Omental fat pad (tissue), 3 donors: ENCODE measurements at regions not wholly inside any gene's neighbourhood (a gene's known extent, or its start where the extent isn't known, plus 50 kb on each side); places are given as distances from the start of the nearest gene placed in this dataset.

Source experiments
- ATAC-seq: fragments of 150-250 bp; one replicate; pipeline ENCODE4 v1.9.1; 2016; ENCODE audit warnings: mild to moderate bottlenecking, moderate library complexity; ENCODE audit not compliant: low FRiP score
- DNase-seq: peaks from one replicate; pipeline ENCODE4 v3.0.0-alpha.2; 2019; ENCODE audit warnings: low spot score
- CTCF ChIP-seq, 3 donors: fragments of 450-650 bp; IDR thresholded peaks; one replicate each; pipeline ENCODE4 v1.5.1; 2016 to 2017; ENCODE audit warnings: antibody characterized with exemption in 3 of 3, mild to moderate bottlenecking in 3 of 3, moderate library complexity in 2 of 3

- DNase-seq (no peak), ATAC-seq (no peak)
- TF ChIP-seq CTCF (IDR thresholded peaks at IDR 0.05), result no peak
Measured at GRCh38 chr1:90650401-90650800, 66.7 kb downstream of the BARHL2 start.

GRCh38 chr1:90640325-90640724 is 76.8 kb downstream of the BARHL2 start:
- ATAC-seq, result no peak
- no peak for TF ChIP-seq CTCF (IDR thresholded peaks at IDR 0.05)
- DNase-seq, result no peak

- TF ChIP-seq CTCF (IDR thresholded peaks at IDR 0.05), result no peak
- no peak for ATAC-seq
- DNase-seq, result no peak
Measured at GRCh38 chr1:90622666-90623065, 94.4 kb downstream of the BARHL2 start.

- ATAC-seq, result no peak
- no peak for TF ChIP-seq CTCF (IDR thresholded peaks at IDR 0.05)
- no peak for DNase-seq
Measured at GRCh38 chr1:90621986-90622385, 95.1 kb downstream of the BARHL2 start.

DNA sequence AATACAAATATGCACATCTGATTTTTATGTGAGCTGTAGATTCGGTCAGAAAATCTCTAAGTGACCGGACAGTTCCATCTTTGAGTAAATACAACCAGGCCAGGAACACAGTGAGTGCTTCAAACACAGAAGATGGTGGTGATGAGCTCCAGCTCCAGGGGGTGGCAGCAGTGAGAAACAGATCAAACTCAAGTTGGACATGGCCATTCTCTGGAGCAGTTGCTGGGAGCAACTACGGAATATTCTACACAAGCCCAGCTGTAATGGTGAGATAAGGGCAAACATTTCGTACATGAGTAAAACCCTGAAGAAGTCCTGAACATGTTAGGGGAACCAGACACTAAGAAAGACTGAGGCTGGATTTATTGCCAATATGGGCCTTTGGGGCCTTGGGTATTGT is 100.7 kb downstream of the BARHL2 start:
- ATAC-seq (no peak), DNase-seq (no peak)
- TF ChIP-seq CTCF (IDR thresholded peaks at IDR 0.05), result no peak

DNA sequence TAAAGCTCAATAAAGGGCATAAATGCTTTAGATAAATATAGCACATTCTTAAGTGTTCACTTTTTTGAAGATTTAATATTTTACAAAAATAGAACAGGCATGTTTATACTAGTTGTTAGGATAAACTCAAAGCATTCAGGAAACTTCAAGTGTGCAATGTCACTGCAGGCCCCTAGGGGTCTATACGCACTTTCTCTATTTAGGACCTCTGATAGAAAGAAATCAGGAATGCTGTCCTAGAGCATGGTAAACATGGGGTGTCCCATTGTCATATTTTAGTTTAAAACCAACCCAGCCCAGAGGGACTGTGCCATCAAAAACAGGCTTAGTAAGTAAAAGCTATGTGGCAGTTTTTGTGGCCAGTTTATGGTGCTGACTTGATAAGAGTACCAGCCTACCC is 102.2 kb downstream of the BARHL2 start:
- ATAC-seq (no peak), DNase-seq (no peak)
- TF ChIP-seq CTCF (IDR thresholded peaks at IDR 0.05), result no peak

GRCh38 chr1:90613371-90613770 is 103.7 kb downstream of the BARHL2 start:
- TF ChIP-seq CTCF (IDR thresholded peaks at IDR 0.05), result no peak
- DNase-seq, result no peak
- no peak for ATAC-seq
